ENCODE measurements at regions not wholly inside any gene's neighbourhood (a gene's known extent, or its start where the extent isn't known, plus 50 kb on each side); places are given as distances from the start of the nearest gene placed in this dataset.

GRCh38 chr12:46461459-46461858 lies 88.9 kb upstream of the SLC38A2 start:
- no peak for DNase-seq

GRCh38 chr12:46460682-46461210 lies 88.2 kb upstream of the SLC38A2 start:
- DNase-seq: no peak

GRCh38 chr12:46459861-46460545 lies 87.4 kb upstream of the SLC38A2 start:
- no peak for DNase-seq

- DNase-seq: no peak
These were observed 86.5 kb upstream of the SLC38A2 start for GRCh38 chr12:46459111-46459510.

- no peak for DNase-seq
These were observed 86.0 kb upstream of the SLC38A2 start for GRCh38 chr12:46458500-46459102.

GRCh38 chr12:46457958-46458357 lies 85.4 kb upstream of the SLC38A2 start:
- DNase-seq: no peak

- peak; percentile 55 for DNase-seq
These were observed 84.1 kb upstream of the SLC38A2 start for GRCh38 chr12:46456356-46457334.

- peak; percentile 96 for DNase-seq
These were observed 83.2 kb upstream of the SLC38A2 start for GRCh38 chr12:46455648-46456352.

GRCh38 chr12:46454981-46455380 lies 82.4 kb upstream of the SLC38A2 start:
- DNase-seq: no peak

GRCh38 chr12:46453428-46453827 lies 80.9 kb upstream of the SLC38A2 start:
- no peak for DNase-seq

GRCh38 chr12:46452776-46453175 lies 80.2 kb upstream of the SLC38A2 start:
- DNase-seq: no peak

- no peak for DNase-seq
These were observed 79.6 kb upstream of the SLC38A2 start for GRCh38 chr12:46452061-46452615.

- no peak for DNase-seq
These were observed 78.9 kb upstream of the SLC38A2 start for GRCh38 chr12:46451276-46452021.

GRCh38 chr12:46450279-46450748 lies 77.7 kb upstream of the SLC38A2 start:
- DNase-seq: peak; percentile 75

GRCh38 chr12:46449856-46450255 lies 77.3 kb upstream of the SLC38A2 start:
- no peak for DNase-seq

- no peak for DNase-seq
These were observed 76.7 kb upstream of the SLC38A2 start for GRCh38 chr12:46449316-46449715.

GRCh38 chr12:46446645-46447044 lies 74.1 kb upstream of the SLC38A2 start:
- peak; percentile 50 for DNase-seq

GRCh38 chr12:46445551-46446235 lies 73.1 kb upstream of the SLC38A2 start:
- DNase-seq: no peak

- DNase-seq: no peak
These were observed 72.5 kb upstream of the SLC38A2 start for GRCh38 chr12:46445093-46445492.

- no peak for DNase-seq
These were observed 71.2 kb upstream of the SLC38A2 start for GRCh38 chr12:46443594-46444263.

All from DMS53 (cell line).